A673 (cell line): ENCODE measurements at regions not wholly inside any gene's neighbourhood (a gene's known extent, or its start where the extent isn't known, plus 50 kb on each side); places are given as distances from the start of the nearest gene placed in this dataset.

ENCODE experiments used
- EZH2 ChIP-seq: fragments of 200-600 bp; sonication (generic); IDR thresholded peaks from 2 replicates; pipeline ENCODE4 v1.6.1; 2017; ENCODE audit warnings: borderline replicate concordance, low read depth, mild to moderate bottlenecking, mixed read lengths, antibody characterized with exemption, low read length; ENCODE audit not compliant: poor library complexity, severe bottlenecking
- TF ChIP-seq, protein P1 (sequence below): fragments of 300-800, 200-600 bp; sonication (generic); conservative IDR thresholded peaks from 2 replicates; pipeline ENCODE4 v1.5.1; 2017; ENCODE audit warnings: low read depth, mild to moderate bottlenecking, antibody characterized with exemption, low read length, moderate library complexity, mixed read lengths

- TF ChIP-seq, protein P1, sequence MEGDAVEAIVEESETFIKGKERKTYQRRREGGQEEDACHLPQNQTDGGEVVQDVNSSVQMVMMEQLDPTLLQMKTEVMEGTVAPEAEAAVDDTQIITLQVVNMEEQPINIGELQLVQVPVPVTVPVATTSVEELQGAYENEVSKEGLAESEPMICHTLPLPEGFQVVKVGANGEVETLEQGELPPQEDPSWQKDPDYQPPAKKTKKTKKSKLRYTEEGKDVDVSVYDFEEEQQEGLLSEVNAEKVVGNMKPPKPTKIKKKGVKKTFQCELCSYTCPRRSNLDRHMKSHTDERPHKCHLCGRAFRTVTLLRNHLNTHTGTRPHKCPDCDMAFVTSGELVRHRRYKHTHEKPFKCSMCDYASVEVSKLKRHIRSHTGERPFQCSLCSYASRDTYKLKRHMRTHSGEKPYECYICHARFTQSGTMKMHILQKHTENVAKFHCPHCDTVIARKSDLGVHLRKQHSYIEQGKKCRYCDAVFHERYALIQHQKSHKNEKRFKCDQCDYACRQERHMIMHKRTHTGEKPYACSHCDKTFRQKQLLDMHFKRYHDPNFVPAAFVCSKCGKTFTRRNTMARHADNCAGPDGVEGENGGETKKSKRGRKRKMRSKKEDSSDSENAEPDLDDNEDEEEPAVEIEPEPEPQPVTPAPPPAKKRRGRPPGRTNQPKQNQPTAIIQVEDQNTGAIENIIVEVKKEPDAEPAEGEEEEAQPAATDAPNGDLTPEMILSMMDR = no peak
- TF ChIP-seq EZH2 = no peak
Observed at GRCh38 chr10:112052166-112052565, 131.4 kb downstream of the GPAM start.
